NB4 (cell line): ENCODE measurements at regions not wholly inside any gene's neighbourhood (a gene's known extent, or its start where the extent isn't known, plus 50 kb on each side); places are given as distances from the start of the nearest gene placed in this dataset.

ENCODE experiments used
- DNase-seq: peaks from one replicate; pipeline ENCODE4 v3.0.0; 2010; ENCODE audit warnings: low read depth
- H3K4me3 ChIP-seq: one replicate; pipeline ENCODE4 v1.5.1; 2011; ENCODE audit warnings: mild to moderate bottlenecking, low read depth, low read length, moderate library complexity
- CTCF ChIP-seq: IDR thresholded peaks from one replicate; pipeline ENCODE4 v1.5.1; 2012; ENCODE audit warnings: low read depth, low read length
- MAX ChIP-seq: IDR thresholded peaks from 2 replicates; pipeline ENCODE4 v1.6.1; 2011; ENCODE audit warnings: low read depth, low read length
- MYC ChIP-seq: IDR thresholded peaks from 2 replicates; pipeline ENCODE4 v1.6.1; 2011; ENCODE audit warnings: low read depth, low read length
- POLR2A ChIP-seq: IDR thresholded peaks from 2 replicates; pipeline ENCODE4 v1.6.1; 2011; ENCODE audit warnings: mild to moderate bottlenecking; ENCODE audit not compliant: insufficient read length; ENCODE audit errors: extremely low read depth

DNA sequence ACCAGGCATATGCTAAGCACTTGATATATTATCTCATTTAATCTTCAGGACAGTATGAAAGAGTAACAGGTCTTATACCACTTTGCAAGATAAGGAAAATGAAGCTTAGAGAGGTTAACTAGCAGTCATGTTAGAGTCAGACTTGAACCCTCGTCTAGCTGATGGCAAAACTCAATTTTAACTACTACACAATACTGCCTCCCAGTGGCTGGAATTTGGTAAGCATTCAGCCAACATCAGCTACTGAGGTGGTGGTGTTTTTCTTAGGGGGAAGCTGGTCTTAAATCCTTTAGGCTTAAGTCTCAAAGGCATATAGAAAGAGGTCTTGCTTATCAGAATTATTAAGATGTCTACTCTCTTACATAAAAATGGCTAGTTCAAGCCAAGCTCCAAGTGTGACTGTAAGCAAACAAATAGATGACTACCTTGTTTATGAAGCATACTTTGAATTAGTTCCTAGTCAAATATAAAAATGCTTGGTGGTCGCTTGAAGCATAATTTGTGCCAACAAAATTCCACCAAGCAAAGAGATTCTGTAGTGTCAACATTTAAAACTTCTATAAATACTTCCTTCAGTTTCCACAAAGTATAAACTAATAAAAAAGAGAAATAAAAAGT is 325.4 kb upstream of the FIGN start:
- DNase-seq, result peak; percentile 69
- TF ChIP-seq MAX (no peak), CTCF (peak; percentile 77)

DNA sequence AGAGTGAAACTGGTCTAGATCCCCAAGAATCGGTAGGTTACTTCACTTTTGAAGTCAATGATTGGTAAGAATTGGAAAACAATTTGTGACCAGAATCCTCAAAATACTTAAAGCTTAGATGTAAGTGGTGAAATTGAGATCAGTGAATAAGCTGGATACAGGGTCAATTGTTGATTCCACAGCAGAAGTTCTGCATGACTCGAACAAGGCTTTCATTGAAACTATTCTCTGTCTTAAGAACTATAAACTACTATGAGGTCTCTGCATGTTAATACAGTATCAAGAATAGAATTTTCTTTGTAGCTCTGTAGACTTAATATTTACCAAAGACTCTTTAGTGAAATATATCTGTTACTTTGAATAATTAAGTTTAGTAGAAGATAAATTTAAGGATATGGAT is 324.2 kb upstream of the FIGN start:
- TF ChIP-seq CTCF (no peak), MAX (no peak), MYC (no peak), POLR2A (no peak)
- H3K4me3 ChIP-seq, result no peak overlapping the region
- no peak for DNase-seq

More for the DNA sequence above, 325.4 kb upstream of the FIGN start:
- no peak overlapping the region for H3K4me3 ChIP-seq

GRCh38 chr2:164055623-164056022 is 319.8 kb upstream of the FIGN start:
- TF ChIP-seq CTCF, result no peak
- no peak for TF ChIP-seq MYC
- no peak for TF ChIP-seq MAX
- TF ChIP-seq POLR2A, result no peak
- H3K4me3 ChIP-seq, result no peak overlapping the region
- DNase-seq, result no peak

DNA sequence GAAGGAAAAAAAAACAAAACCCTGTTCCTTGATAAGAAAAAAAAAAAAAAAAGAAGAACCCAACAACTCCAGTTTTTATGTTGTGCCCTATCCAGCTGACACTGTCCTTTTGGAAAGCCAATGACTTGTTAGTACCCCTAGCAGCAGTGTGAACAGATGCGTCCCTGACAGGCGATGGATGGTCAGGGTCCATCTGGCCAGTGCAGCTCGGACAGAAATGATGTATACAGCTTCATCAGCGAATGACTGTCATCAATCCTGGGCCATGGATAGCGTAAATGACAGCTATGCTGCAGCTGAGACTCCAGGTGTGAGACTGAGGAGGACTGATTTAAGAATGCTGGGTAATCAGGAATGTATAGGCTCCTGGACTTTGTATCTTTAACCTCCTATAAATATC is 318.8 kb upstream of the FIGN start:
- no peak for DNase-seq
- no peak overlapping the region for H3K4me3 ChIP-seq
- no peak for TF ChIP-seq MYC
- no peak for TF ChIP-seq CTCF
- no peak for TF ChIP-seq MAX
- TF ChIP-seq POLR2A, result no peak

DNA sequence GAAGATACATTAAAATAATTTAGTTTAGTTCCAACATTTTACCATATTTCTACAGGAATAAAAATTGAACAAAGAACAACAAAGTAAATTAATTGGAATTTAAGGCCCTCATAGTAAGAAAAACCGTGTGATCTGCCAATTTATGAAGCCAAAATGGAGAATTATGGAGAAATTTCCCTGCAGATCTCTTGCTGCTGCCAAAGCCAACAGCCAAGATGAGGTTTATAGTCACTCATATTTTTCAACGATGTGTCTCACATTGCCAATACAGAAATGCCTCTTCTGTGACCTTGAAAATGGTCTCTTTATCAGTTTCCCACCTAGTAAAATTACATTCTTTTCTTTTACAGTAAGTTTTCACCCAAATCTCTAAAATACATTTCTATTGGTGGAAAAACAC is 317.2 kb upstream of the FIGN start:
- DNase-seq, result no peak
- H3K4me3 ChIP-seq, result no peak overlapping the region
- TF ChIP-seq MAX (no peak), MYC (no peak), CTCF (no peak), POLR2A (no peak)
